ENCODE measurements at regions not wholly inside any gene's neighbourhood (a gene's known extent, or its start where the extent isn't known, plus 50 kb on each side); places are given as distances from the start of the nearest gene placed in this dataset.

GRCh38 chr17:72528683-72529082, 407.9 kb downstream of the SOX9 start:
- TF ChIP-seq TAF1 (IDR thresholded peaks at IDR 0.05; ENCODE audit: borderline replicate concordance, insufficient read depth, low read length) = no peak
- TF ChIP-seq REST (IDR thresholded peaks at IDR 0.05; ENCODE audit: insufficient read depth in 1 of 2, low read depth in 2 of 2, low read length in 2 of 2) = no peak
- TF ChIP-seq POLR2AphosphoS5 (IDR thresholded peaks at IDR 0.05; ENCODE audit: low read depth, low read length) = no peak

All from PFSK-1 (cell line).